Stimulated activated CD8-positive, alpha-beta memory T cell treated with anti-CD3 and anti-CD28 coated beads, Interleukin-2, amount 100 ng/mL, for 48 hours (primary cell): ENCODE measurements at regions not wholly inside any gene's neighbourhood (a gene's known extent, or its start where the extent isn't known, plus 50 kb on each side); places are given as distances from the start of the nearest gene placed in this dataset.

ENCODE experiments used
- DNase-seq, 2 donors: peaks; one replicate each; pipeline ENCODE4 v3.0.0-alpha.2; 2020; ENCODE audit warnings: low read depth in 2 of 2

DNA sequence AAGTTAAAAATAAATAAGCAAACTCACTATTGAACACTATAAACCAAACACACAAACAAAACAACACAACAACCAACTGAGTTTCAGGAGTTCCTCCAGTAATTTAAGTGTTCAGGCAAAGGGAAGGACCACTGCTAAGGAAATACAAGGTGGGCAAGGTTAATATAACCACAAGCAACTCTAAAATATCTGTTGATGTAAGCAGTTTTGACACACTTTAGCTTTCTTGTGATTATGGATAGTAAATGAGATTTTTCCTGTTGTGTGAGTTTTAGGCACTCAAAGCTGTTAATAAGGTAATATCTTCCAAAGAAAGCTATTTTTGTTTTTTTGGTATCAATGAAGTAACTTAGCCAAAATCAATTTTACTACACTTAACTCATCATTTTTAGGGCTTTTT lies 839.1 kb upstream of the FOXG1 start:
- DNase-seq, result no peak

GRCh38 chr14:27929797-27930347 lies 836.7 kb upstream of the FOXG1 start:
- DNase-seq, result no peak

DNA sequence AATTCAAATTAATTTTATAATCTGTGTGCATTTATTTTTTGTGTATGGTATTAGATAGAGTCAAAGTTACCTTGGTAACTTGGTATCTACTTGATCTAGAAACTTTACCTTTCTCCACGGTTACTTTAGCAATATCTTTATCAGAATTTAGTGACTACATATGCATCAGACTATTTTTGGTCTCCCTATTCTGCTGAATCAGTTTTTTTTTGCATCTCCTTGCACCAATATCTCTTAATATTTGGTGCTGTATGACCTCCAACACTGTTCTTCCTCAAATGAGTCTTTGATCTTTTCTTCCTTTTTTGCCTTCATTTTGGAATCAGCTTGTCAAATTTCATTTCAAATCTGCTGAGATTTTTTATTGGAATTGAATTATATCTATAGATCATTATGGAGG lies 828.2 kb upstream of the FOXG1 start:
- no peak for DNase-seq

- DNase-seq, result no peak
Observed at GRCh38 chr14:27945512-27945911, 821.1 kb upstream of the FOXG1 start.

DNA sequence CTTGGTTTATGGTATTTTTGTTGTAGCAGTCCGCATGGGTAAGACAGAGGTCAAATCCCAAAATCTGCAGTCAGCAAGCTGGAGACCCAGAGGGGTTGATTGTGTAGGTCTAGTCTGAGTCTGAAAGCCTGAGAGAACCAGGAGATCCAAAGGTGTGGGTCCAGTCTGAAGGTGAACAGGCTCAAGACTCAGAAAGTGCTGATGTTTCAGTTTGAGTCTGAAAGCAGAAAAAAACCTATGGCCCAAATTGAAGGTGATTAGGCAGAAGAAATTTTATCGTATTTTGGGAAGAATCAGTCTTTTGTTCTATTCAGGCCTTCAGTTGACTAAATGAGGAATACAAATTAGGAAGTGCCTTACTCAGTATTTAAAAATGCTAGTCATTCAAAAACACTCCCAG lies 807.8 kb upstream of the FOXG1 start:
- no peak for DNase-seq

GRCh38 chr14:27995691-27996090 lies 770.9 kb upstream of the FOXG1 start:
- DNase-seq, result no peak

DNA sequence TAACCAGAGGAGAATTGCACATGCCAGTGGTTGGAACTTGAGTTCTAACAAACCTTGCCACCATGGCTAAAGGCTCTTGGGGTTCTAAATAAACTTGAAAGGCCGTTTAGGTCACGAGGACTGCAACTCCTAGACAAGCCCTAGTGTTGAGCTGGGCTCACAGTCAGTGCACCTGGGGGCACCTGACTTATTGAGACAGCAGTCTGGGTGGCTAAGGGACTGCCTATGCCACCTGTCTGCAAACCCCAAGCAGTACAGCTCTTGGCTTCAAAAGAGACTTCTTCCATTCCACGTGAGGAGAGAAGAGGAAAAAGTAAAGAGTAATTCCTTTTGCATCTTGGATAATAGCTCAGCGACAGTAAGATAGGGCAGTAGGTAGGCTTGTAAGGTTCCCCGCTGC lies 765.6 kb upstream of the FOXG1 start:
- DNase-seq, result no peak

DNA sequence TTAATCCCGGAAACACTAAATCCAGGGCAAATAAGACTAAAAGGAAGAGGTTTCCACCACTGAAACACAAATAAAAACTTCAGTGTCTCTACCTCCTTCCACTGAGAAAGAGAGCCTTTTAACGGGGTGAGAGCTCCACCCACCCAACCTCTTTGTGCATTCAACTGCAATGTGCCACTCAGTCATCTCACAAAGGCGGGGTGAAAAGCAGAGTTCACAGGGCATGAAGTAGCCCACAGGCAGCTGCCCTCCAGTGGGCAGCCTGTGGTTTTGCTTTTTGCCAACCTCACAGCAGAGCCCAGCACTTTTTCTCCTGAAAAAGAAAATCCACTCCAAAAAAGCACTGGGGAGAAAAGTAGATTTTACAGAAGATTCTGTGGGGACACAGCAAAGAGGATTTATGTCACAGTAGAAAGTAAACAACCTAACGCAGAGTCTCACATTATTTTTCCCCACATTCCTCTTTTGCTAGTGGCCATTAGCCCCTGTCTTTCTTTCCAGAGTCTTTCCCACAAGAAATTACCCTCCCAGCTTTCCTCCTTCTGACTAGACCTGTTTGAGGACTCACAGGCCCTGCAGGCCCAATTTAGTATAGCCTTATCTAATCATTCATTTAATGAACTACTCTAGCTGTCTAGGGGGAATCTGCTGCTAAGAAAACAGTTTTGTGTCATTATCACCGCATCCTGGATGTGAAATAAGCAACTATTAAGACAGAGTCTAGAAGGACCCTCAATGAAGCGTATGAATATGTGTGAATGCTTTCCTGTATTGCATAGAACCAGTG lies 753.8 kb upstream of the FOXG1 start:
- DNase-seq, result no peak

DNA sequence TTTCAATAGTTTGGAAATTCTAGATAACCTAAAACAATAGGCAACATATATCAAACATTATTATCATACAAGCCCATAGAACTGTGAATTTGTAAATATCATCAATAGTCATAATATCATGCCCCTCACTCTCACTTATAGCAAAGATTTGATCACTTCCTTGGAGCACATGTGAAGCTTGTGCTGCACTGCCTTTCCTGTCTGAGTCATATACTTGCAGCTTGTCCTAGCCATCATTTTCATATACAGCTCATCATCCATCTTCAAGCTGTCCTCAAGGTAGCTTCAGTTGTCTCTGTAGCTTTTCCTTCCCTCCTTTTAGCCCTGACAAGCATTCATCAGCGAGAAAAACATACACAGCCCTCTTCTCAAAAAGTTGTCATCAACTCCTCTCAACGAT lies 746.5 kb upstream of the FOXG1 start:
- no peak for DNase-seq

- no peak for DNase-seq
Observed at GRCh38 chr14:28023853-28024252, 742.7 kb upstream of the FOXG1 start.

DNA sequence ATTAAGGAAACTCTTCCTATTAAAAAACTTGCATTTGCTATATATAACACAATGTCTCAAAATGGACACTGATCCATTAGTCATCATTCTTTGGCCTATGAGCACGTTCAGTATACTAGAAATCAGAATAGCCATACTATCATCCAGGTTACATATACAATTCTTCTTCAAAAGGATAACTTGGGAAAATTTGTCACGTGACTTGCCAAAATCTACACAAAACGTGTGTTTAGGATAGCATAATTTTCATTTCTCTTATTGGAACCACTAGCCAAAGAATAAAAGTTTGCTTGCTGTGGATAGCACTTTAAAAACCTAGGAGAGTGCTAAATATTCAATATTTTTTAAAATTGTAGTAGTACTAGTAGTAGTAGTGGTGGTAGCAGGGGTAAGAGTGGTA lies 714.3 kb upstream of the FOXG1 start:
- no peak for DNase-seq

DNA sequence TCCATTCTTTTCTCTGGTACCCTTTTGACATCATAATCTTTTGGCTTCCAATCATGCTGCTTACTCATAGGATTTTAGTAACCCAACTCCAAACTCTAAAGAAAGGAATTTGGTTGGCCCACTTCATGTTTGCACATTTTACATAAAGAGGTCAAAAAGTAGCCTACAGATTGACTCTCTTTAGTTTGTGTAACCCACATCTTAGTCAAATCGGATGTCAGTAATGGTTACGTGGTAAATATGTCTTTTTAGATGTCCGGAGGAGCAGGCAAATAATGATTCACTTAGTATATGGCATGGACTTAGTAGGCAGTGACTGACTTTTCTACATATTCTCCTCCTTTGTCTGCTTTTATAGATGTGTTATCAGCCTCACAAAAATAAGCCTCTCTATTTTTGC lies 711.6 kb upstream of the FOXG1 start:
- DNase-seq, result no peak

DNA sequence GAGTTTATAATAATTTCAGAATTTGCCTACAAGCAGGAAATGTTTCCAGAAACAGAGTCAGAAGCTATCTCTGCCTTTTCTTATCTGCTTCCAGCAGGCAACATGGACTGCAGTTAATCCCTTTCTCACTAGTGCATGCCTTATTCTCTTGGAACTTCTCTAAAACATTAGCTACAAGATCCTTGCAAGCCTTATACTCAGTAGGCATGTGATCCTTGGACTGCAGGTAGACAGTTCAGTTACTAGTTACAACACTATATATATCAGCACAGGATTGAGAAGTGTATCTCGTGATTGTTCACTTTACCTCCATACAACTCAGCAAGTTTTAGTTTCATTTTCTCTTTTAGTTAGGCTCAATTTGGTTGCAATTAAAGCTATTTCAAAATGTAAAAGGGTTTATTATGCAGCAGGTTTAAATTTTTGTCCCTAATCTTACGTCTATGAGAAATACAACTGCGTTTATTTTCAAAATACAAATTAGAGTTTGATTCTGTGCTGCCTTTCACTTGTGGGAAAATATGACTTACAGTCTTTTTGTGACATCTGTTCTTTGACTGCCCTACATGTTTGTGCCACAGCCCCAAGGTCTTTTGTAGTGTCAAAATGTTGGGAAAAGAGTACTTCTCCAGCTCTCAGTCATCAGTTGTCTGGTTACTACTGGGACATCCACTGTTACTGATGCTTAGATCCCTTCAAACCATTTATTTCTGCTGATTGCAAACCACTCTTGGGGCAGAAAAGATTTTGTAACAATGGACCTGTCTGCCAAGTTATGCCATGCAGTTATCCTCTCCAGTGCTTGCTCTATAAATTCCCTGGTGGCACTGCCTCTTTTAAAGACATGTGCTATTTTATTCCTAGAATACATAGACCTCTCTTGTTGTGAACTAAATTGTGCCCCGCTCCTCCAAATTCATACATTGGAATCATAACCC lies 709.0 kb upstream of the FOXG1 start:
- no peak for DNase-seq

DNA sequence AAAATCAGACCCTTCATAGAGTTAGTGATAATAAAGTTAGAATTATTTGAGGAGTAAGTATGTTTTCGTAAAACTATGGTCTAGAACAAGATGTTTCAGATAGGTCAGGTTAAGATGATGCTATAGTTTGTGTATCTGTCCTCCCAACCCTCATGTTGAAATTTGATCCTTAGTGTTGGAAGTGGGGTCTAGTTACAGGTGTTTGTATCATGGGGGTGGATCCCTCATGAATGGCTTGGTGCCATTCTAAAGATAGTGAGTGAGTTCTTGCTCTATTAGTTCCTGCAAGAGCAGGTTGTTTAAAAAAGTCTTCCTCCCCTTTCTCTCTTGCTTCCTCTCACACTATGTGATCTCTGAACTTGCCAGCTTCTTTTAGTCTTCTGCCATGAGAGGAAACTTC lies 707.3 kb upstream of the FOXG1 start:
- no peak for DNase-seq

DNA sequence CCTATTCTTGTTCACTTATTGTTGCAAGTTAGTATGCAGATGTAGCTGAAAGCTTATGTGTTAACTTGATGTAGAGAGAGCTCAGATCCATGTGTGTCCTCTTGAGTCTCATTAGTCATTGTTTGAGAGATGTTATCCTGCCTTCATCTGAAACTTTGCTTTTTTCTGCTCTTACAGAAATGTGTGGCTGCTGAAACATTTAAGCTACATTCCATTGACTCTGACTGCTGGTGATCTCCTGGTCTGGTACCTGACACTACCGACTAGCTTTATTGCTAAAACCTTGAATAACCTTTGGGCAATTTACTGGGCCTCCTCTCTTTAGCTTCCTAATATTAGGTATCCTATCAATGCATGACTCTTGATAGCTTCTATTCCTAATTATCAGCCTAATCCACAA lies 705.6 kb upstream of the FOXG1 start:
- DNase-seq, result no peak

- DNase-seq, result no peak
Observed at GRCh38 chr14:28077021-28077420, 689.6 kb upstream of the FOXG1 start.

GRCh38 chr14:28083389-28083788 lies 683.2 kb upstream of the FOXG1 start:
- no peak for DNase-seq

GRCh38 chr14:28088125-28088524 lies 678.5 kb upstream of the FOXG1 start:
- DNase-seq, result no peak

DNA sequence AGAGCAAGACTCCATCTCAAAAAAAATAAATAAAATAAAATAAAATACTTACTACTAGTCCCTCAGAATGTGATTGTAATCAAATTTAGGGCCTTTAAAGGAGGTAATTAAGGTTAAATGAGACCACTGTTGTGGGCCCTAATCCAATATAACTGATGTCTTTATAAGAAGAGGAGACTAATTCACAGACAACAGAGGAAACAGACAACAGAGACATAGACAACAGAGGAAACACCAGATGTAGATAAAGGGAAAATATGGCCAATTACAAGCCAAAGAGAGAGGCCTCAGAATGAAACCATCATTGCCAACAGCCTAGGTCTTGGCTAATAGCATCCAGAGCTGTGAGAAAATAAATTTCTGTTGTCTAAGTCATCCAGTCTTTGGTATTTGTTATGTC lies 669.0 kb upstream of the FOXG1 start:
- DNase-seq, result no peak

- no peak for DNase-seq
Observed at GRCh38 chr14:28098856-28099255, 667.7 kb upstream of the FOXG1 start.

DNA sequence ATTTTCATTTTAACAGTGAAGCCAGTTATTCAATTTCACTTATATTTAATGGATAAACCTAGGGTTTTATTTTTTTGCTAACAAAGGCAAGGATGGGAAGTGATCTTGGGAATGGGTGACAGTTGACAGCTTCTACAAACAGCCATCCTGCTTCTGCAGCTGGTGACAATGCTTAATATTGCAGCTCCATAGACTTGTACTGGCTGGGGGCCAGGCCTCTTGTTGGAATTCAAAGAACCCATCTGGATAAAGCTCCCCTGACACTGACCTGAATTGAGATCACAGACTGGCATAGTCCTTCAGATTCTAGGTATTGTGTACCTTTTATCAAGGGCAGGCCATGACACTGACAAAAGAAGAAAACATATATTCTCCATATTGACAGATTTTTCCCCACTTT lies 664.6 kb upstream of the FOXG1 start:
- DNase-seq, result no peak

DNA sequence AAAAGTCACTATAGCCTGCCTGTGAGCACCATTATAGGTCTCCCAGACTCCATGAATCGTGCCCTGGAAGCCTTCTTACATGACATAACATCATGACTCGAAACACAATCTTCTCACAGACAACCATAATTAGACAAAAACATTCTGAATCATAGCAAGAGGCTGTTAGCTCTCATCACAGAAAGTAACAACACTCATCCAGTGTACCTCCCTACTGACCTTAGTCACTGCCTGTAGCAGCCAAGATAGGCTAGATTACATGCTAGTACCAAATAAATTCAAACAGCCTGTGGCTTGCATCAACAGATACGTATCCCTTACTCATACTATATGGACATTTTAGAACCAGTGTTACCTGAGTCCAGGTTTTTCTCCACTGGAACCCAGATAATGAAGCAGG lies 663.8 kb upstream of the FOXG1 start:
- no peak for DNase-seq

DNA sequence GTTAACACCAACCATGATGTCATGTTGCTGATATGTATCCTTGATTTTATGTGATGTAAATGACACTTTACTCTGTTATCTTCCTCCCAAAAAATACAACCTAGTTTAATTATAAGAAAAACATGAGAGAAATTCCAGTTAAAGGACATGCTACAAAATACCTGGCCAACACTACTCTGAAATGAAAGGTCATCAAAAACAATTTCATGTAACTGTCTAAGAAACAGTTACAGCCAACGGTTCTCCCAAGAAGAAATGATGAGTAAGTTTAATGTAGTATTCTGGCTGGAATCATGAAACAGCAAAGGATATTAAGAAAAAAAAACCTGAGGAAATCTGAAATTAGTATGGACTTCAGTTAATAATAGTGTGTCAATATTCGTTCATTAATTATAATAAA lies 653.3 kb upstream of the FOXG1 start:
- DNase-seq, result no peak
